ENCODE measurements at regions not wholly inside any gene's neighbourhood (a gene's known extent, or its start where the extent isn't known, plus 50 kb on each side); places are given as distances from the start of the nearest gene placed in this dataset.

GRCh38 chr1:30514945-30515344 is 208.4 kb downstream of the MATN1 start:
- no peaks in the 10 kb centered on the region for H3K36me3 Mint-ChIP-seq (ENCODE audit: low read depth)
- H3K27ac Mint-ChIP-seq = no peak overlapping the region
- no peaks in the 10 kb centered on the region for H3K4me1 Mint-ChIP-seq (ENCODE audit: low read depth)
- no peaks in the 10 kb centered on the region for H3K9me3 Mint-ChIP-seq
- DNase-seq (ENCODE audit: low spot score) = no peak
- H3K27me3 Mint-ChIP-seq (ENCODE audit: insufficient read depth) = no peaks in the 10 kb centered on the region
- H3K4me3 Mint-ChIP-seq = no peak overlapping the region
- intact Hi-C loops (cut with micrococcal nuclease) = no loop called here

GRCh38 chr1:30514137-30514654 is 209.2 kb downstream of the MATN1 start:
- Mint-ChIP-seq H3K4me3 (no peak overlapping the region), H3K36me3 (ENCODE audit: low read depth) (no peaks in the 10 kb centered on the region), H3K9me3 (no peaks in the 10 kb centered on the region), H3K27me3 (ENCODE audit: insufficient read depth) (no peaks in the 10 kb centered on the region), H3K4me1 (ENCODE audit: low read depth) (no peaks in the 10 kb centered on the region), H3K27ac (no peak overlapping the region)
- DNase-seq (ENCODE audit: low spot score) = no peak
- intact Hi-C loops (cut with micrococcal nuclease) = no loop called here

GRCh38 chr1:30513396-30514136 is 209.8 kb downstream of the MATN1 start:
- intact Hi-C loops (cut with micrococcal nuclease) = no loop called here
- no peaks in the 10 kb centered on the region for H3K4me1 Mint-ChIP-seq (ENCODE audit: low read depth)
- H3K9me3 Mint-ChIP-seq = no peaks in the 10 kb centered on the region
- H3K27me3 Mint-ChIP-seq (ENCODE audit: insufficient read depth) = no peaks in the 10 kb centered on the region
- H3K4me3 Mint-ChIP-seq = no peak overlapping the region
- DNase-seq (ENCODE audit: low spot score) = no peak
- H3K27ac Mint-ChIP-seq = no peak overlapping the region
- H3K36me3 Mint-ChIP-seq (ENCODE audit: low read depth) = no peaks in the 10 kb centered on the region

- no peaks in the 10 kb centered on the region for H3K36me3 Mint-ChIP-seq (ENCODE audit: low read depth)
- no peak overlapping the region for H3K27ac Mint-ChIP-seq
- no peaks in the 10 kb centered on the region for H3K9me3 Mint-ChIP-seq
- no peak overlapping the region for H3K4me3 Mint-ChIP-seq
- H3K4me1 Mint-ChIP-seq (ENCODE audit: low read depth) = no peaks in the 10 kb centered on the region
- intact Hi-C loops (cut with micrococcal nuclease) = no loop called here
- no peaks in the 10 kb centered on the region for H3K27me3 Mint-ChIP-seq (ENCODE audit: insufficient read depth)
- no peak for DNase-seq (ENCODE audit: low spot score)
Observed at GRCh38 chr1:30512914-30513265, 210.5 kb downstream of the MATN1 start.

GRCh38 chr1:30511991-30512913 is 211.1 kb downstream of the MATN1 start:
- Mint-ChIP-seq H3K9me3 (no peaks in the 10 kb centered on the region), H3K36me3 (ENCODE audit: low read depth) (no peaks in the 10 kb centered on the region), H3K4me1 (ENCODE audit: low read depth) (no peaks in the 10 kb centered on the region), H3K27ac (no peak overlapping the region), H3K27me3 (ENCODE audit: insufficient read depth) (no peaks in the 10 kb centered on the region), H3K4me3 (no peak overlapping the region)
- no peak for DNase-seq (ENCODE audit: low spot score)
- intact Hi-C loops (cut with micrococcal nuclease) = no loop called here

- Mint-ChIP-seq H3K9me3 (no peaks in the 10 kb centered on the region), H3K36me3 (ENCODE audit: low read depth) (no peaks in the 10 kb centered on the region), H3K4me1 (ENCODE audit: low read depth) (no peaks in the 10 kb centered on the region), H3K27me3 (ENCODE audit: insufficient read depth) (no peaks in the 10 kb centered on the region), H3K4me3 (no peak overlapping the region), H3K27ac (no peak overlapping the region)
- DNase-seq (ENCODE audit: low spot score) = no peak
- intact Hi-C loops (cut with micrococcal nuclease) = no loop called here
Observed at GRCh38 chr1:30511563-30511962, 211.8 kb downstream of the MATN1 start.

GRCh38 chr1:30511106-30511505 is 212.3 kb downstream of the MATN1 start:
- H3K36me3 Mint-ChIP-seq (ENCODE audit: low read depth) = no peaks in the 10 kb centered on the region
- no peaks in the 10 kb centered on the region for H3K4me1 Mint-ChIP-seq (ENCODE audit: low read depth)
- no peaks in the 10 kb centered on the region for H3K9me3 Mint-ChIP-seq
- no peak overlapping the region for H3K4me3 Mint-ChIP-seq
- intact Hi-C loops (cut with micrococcal nuclease) = no loop called here
- H3K27ac Mint-ChIP-seq = no peak overlapping the region
- no peak for DNase-seq (ENCODE audit: low spot score)
- no peaks in the 10 kb centered on the region for H3K27me3 Mint-ChIP-seq (ENCODE audit: insufficient read depth)

GRCh38 chr1:30509670-30510069 is 213.7 kb downstream of the MATN1 start:
- no peak overlapping the region for H3K4me3 Mint-ChIP-seq
- no peaks in the 10 kb centered on the region for H3K4me1 Mint-ChIP-seq (ENCODE audit: low read depth)
- no peak overlapping the region for H3K27ac Mint-ChIP-seq
- no peak for DNase-seq (ENCODE audit: low spot score)
- H3K36me3 Mint-ChIP-seq (ENCODE audit: low read depth) = no peaks in the 10 kb centered on the region
- no peaks in the 10 kb centered on the region for H3K27me3 Mint-ChIP-seq (ENCODE audit: insufficient read depth)
- intact Hi-C loops (cut with micrococcal nuclease) = no loop called here
- H3K9me3 Mint-ChIP-seq = no peaks in the 10 kb centered on the region

GRCh38 chr1:30508611-30509010 is 214.8 kb downstream of the MATN1 start:
- intact Hi-C loops (cut with micrococcal nuclease) = no loop called here
- no peak for DNase-seq (ENCODE audit: low spot score)
- Mint-ChIP-seq H3K9me3 (no peaks in the 10 kb centered on the region), H3K4me3 (no peak overlapping the region), H3K27me3 (ENCODE audit: insufficient read depth) (no peaks in the 10 kb centered on the region), H3K4me1 (ENCODE audit: low read depth) (no peaks in the 10 kb centered on the region), H3K27ac (no peak overlapping the region), H3K36me3 (ENCODE audit: low read depth) (no peaks in the 10 kb centered on the region)

- no peak overlapping the region for H3K27ac Mint-ChIP-seq
- peaks cover 1% of the 10 kb centered on the region for H3K9me3 Mint-ChIP-seq
- intact Hi-C loops (cut with micrococcal nuclease) = no loop called here
- H3K4me3 Mint-ChIP-seq = no peak overlapping the region
- H3K4me1 Mint-ChIP-seq (ENCODE audit: low read depth) = no peaks in the 10 kb centered on the region
- no peaks in the 10 kb centered on the region for H3K36me3 Mint-ChIP-seq (ENCODE audit: low read depth)
- no peak for DNase-seq (ENCODE audit: low spot score)
- H3K27me3 Mint-ChIP-seq (ENCODE audit: insufficient read depth) = no peaks in the 10 kb centered on the region
Observed at GRCh38 chr1:30508175-30508448, 215.3 kb downstream of the MATN1 start.

- peaks cover 4% of the 10 kb centered on the region for H3K9me3 Mint-ChIP-seq
- no peak for DNase-seq (ENCODE audit: low spot score)
- H3K4me3 Mint-ChIP-seq = no peak overlapping the region
- H3K27ac Mint-ChIP-seq = no peak overlapping the region
- no peaks in the 10 kb centered on the region for H3K4me1 Mint-ChIP-seq (ENCODE audit: low read depth)
- no peaks in the 10 kb centered on the region for H3K36me3 Mint-ChIP-seq (ENCODE audit: low read depth)
- intact Hi-C loops (cut with micrococcal nuclease) = no loop called here
- H3K27me3 Mint-ChIP-seq (ENCODE audit: insufficient read depth) = no peaks in the 10 kb centered on the region
Observed at GRCh38 chr1:30507401-30508174, 215.8 kb downstream of the MATN1 start.

- intact Hi-C loops (cut with micrococcal nuclease) = no loop called here
- Mint-ChIP-seq H3K4me3 (no peak overlapping the region), H3K36me3 (ENCODE audit: low read depth) (no peaks in the 10 kb centered on the region), H3K9me3 (peaks cover 4% of the 10 kb centered on the region), H3K4me1 (ENCODE audit: low read depth) (no peaks in the 10 kb centered on the region), H3K27me3 (ENCODE audit: insufficient read depth) (no peaks in the 10 kb centered on the region), H3K27ac (no peak overlapping the region)
- no peak for DNase-seq (ENCODE audit: low spot score)
Observed at GRCh38 chr1:30507016-30507312, 216.4 kb downstream of the MATN1 start.

Data from activated T-helper 1 cell treated with anti-CD3 and anti-CD28 coated beads, Interleukin-12 subunit alpha, Interleukin-12 subunit beta, Interleukin-2, Interleukin-4 antibody, amounts not matched to agents 30 ng/mL and 10 ng/mL and 1 ng/mL, durations not matched to agents 14 hours and 24 hours and 36 hours (primary cell).